Liver (tissue), 8 donors: ENCODE measurements at regions not wholly inside any gene's neighbourhood (a gene's known extent, or its start where the extent isn't known, plus 50 kb on each side); places are given as distances from the start of the nearest gene placed in this dataset.

Source experiments
- DNase-seq: peaks from one replicate; pipeline ENCODE4 v3.0.0-alpha.2; 2017; ENCODE audit warnings: low spot score
- H3K27ac ChIP-seq, 2 donors: one replicate each; pipeline ENCODE4 v1.7.0; 2013; ENCODE audit warnings: inconsistent platforms in 2 of 2, low read length in 2 of 2, control low read depth in 1 of 2, low read depth in 1 of 2, mild to moderate bottlenecking in 1 of 2
- H3K27me3 ChIP-seq, 4 donors: one replicate each; pipeline versions ENCODE4 v1.6.1 to v1.7.0; 2013; ENCODE audit warnings: low read length in 3 of 4, inconsistent platforms in 1 of 4, mild to moderate bottlenecking in 1 of 4, moderate library complexity in 1 of 4; ENCODE audit not compliant: control insufficient read depth in 4 of 4, insufficient read depth in 4 of 4
- H3K36me3 ChIP-seq, 4 donors: one replicate each; pipeline versions ENCODE4 v1.6.1 to v1.7.0; 2013; ENCODE audit warnings: low read length in 3 of 4, mild to moderate bottlenecking in 3 of 4, low read depth in 1 of 4, moderate library complexity in 1 of 4; ENCODE audit not compliant: control insufficient read depth in 4 of 4, insufficient read depth in 3 of 4
- H3K4me1 ChIP-seq, 4 donors: one replicate each; pipeline versions ENCODE4 v1.6.1 to v1.7.0; 2013; ENCODE audit warnings: low read length in 3 of 4, mild to moderate bottlenecking in 3 of 4, moderate library complexity in 1 of 4; ENCODE audit not compliant: control insufficient read depth in 4 of 4, insufficient read depth in 4 of 4
- H3K4me3 ChIP-seq, 3 donors: one replicate each; pipeline versions ENCODE4 v1.6.1 to v1.7.0; 2013; ENCODE audit warnings: low read length in 3 of 3, control low read depth in 1 of 3, low read depth in 1 of 3, mild to moderate bottlenecking in 1 of 3
- H3K9ac ChIP-seq, 2 donors: one replicate each; pipeline ENCODE4 v1.7.0; 2013; ENCODE audit warnings: low read length in 2 of 2, mild to moderate bottlenecking in 2 of 2, moderate library complexity in 2 of 2, control low read depth in 1 of 2, low read depth in 1 of 2
- H3K9me3 ChIP-seq, 4 donors: one replicate each; pipeline versions ENCODE4 v1.6.1 to v1.7.0; 2013; ENCODE audit warnings: low read length in 3 of 4; ENCODE audit not compliant: control insufficient read depth in 4 of 4
- ATF3 ChIP-seq: IDR thresholded peaks from 2 replicates; pipeline ENCODE4 v1.6.1; 2016; ENCODE audit warnings: antibody characterized with exemption
- EGR1 ChIP-seq, 2 donors: IDR thresholded peaks; 2 replicates each; pipeline ENCODE4 v1.6.1; 2016 to 2018; ENCODE audit warnings: antibody characterized with exemption in 2 of 2, low read depth in 2 of 2
- FOXA1 ChIP-seq: IDR thresholded peaks from 2 replicates; pipeline ENCODE4 v1.6.1; 2016; ENCODE audit warnings: antibody characterized with exemption
- FOXA2 ChIP-seq: IDR thresholded peaks from 2 replicates; pipeline ENCODE4 v1.6.1; 2016; ENCODE audit warnings: antibody characterized with exemption
- GABPA ChIP-seq, 2 donors: IDR thresholded peaks in 1 of 2; conservative IDR thresholded peaks in 1 of 2; 2 replicates each; pipeline ENCODE4 v1.6.1; 2016; ENCODE audit warnings: antibody characterized with exemption in 2 of 2, mild to moderate bottlenecking in 1 of 2, moderate library complexity in 1 of 2
- HNF4A ChIP-seq, 2 donors: conservative IDR thresholded peaks; 2 replicates each; pipeline ENCODE4 v1.6.1; 2016; ENCODE audit warnings: antibody characterized with exemption in 2 of 2, mild to moderate bottlenecking in 2 of 2
- HNF4G ChIP-seq: IDR thresholded peaks from 2 replicates; pipeline ENCODE4 v1.6.1; 2016; ENCODE audit warnings: antibody characterized with exemption
- JUND ChIP-seq, 2 donors: IDR thresholded peaks; 2 replicates each; pipeline ENCODE4 v1.6.1; 2016; ENCODE audit warnings: antibody characterized with exemption in 2 of 2
- MAX ChIP-seq: IDR thresholded peaks from 2 replicates; pipeline ENCODE4 v1.6.1; 2016; ENCODE audit warnings: antibody characterized with exemption
- NR2F2 ChIP-seq: IDR thresholded peaks from 2 replicates; pipeline ENCODE4 v1.6.1; 2016; ENCODE audit warnings: antibody characterized with exemption
- RAD21 ChIP-seq, 2 donors: IDR thresholded peaks; 2 replicates each; pipeline ENCODE4 v1.6.1; 2016; ENCODE audit warnings: antibody characterized with exemption in 2 of 2, mild to moderate bottlenecking in 2 of 2
- REST ChIP-seq: IDR thresholded peaks from 2 replicates; pipeline ENCODE4 v1.6.1; 2016; ENCODE audit warnings: antibody characterized with exemption, mild to moderate bottlenecking
- RXRA ChIP-seq, 2 donors: IDR thresholded peaks; 2 replicates each; pipeline ENCODE4 v1.6.1; 2017 to 2018; ENCODE audit warnings: antibody characterized with exemption in 2 of 2, mild to moderate bottlenecking in 1 of 2
- SP1 ChIP-seq: IDR thresholded peaks from 2 replicates; pipeline ENCODE4 v1.6.1; 2018; ENCODE audit warnings: antibody characterized with exemption, mild to moderate bottlenecking
- TAF1 ChIP-seq: conservative IDR thresholded peaks from 2 replicates; pipeline ENCODE4 v1.6.1; 2016; ENCODE audit warnings: antibody characterized with exemption, mild to moderate bottlenecking
- YY1 ChIP-seq: IDR thresholded peaks from 2 replicates; pipeline ENCODE4 v1.6.1; 2016; ENCODE audit warnings: antibody characterized with exemption, mild to moderate bottlenecking
- ZBTB33 ChIP-seq: IDR thresholded peaks from 2 replicates; pipeline ENCODE4 v1.6.1; 2016; ENCODE audit warnings: antibody characterized with exemption
- WGBS: extraction: QIAGEN DNeasy Blood & Tissue Kit; methylation state at CpG from one replicate; pipeline ENCODE4 v1.1.7; 2013; 5-methylcytosine and 5-hydroxymethylcytosine counted together
- TF ChIP-seq, protein P1 (sequence below): fragments of 150-350 bp; IDR thresholded peaks from 2 replicates; pipeline ENCODE4 v1.5.1; 2017; ENCODE audit warnings: improper control_type of control experiment, low read depth, low read length; ENCODE audit not compliant: missing input control
- donor health status: healthy.
- donor health status: healthy.
- donor health status: healthy.
- donor health status: healthy.
- donor health status: healthy.

DNA sequence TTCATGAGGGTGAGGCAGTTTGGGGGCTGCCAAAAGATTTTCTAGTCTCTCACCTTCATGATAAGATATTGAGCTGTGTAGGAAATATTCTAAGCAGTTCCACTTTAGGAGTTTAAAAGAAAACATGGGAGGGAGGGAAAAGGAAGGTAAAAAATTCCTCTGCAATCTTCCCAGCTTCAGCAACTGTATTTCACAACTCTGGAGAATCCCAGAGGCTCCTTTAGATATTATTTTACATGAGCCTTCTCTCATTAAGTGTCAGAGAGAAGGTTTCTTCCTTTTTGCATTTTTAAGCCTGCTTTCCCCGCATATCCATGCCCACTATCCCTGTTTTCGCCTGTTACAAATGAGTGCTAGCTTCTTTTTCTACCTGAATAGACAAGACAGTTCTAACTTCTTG is 289.4 kb downstream of the CHRM3 start (continued):
- no peak for TF ChIP-seq HNF4G

- Histone ChIP-seq H3K4me1 (no peaks in the 10 kb centered on the region), H3K36me3 (no peaks in the 10 kb centered on the region), H3K4me3 (no peak overlapping the region), H3K9me3 (no peaks in the 10 kb centered on the region), H3K9ac (no peak overlapping the region), H3K27ac (no peak overlapping the region), H3K27me3 (no peaks in the 10 kb centered on the region)
- WGBS = 50% methylated on average over 4 of the region's 4 CpGs
- TF ChIP-seq HNF4G = no peak
- no peak for TF ChIP-seq FOXA2
- no peak for TF ChIP-seq SP1
- TF ChIP-seq ZBTB33 = no peak
- TF ChIP-seq ATF3 = no peak
- no peak for TF ChIP-seq JUND (IDR thresholded peaks at IDR 0.05)
- no peak for TF ChIP-seq NR2F2
- TF ChIP-seq TAF1 = no peak
- no peak for TF ChIP-seq HNF4A (conservative IDR thresholded peaks at IDR 0.05)
- no peak for TF ChIP-seq GABPA (IDR thresholded peaks at IDR 0.05 in 1 of 2, conservative IDR thresholded peaks at IDR 0.05 in 1 of 2)
- no peak for DNase-seq
These were observed 290.3 kb downstream of the CHRM3 start for GRCh38 chr1:239676522-239677273.

DNA sequence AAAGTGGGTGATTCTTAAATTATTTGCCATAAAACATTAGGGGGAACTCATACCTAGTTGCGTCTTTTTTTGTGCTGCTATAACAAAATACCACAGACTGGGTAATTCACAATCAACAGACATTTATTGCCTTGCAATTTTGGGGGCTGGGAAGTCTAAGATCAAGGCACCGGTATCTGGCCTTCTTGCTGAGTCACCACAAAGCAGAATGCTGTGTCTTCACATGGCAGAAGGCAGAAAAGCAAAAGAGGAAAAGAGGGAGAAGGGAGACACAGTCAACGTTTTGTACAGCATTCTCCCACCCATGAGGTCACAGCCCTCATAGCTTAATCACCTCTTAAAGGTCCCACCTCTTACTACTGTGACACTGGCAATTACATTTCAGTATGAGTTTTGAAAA is 291.0 kb downstream of the CHRM3 start:
- H3K4me3 ChIP-seq = no peak overlapping the region
- no peaks in the 10 kb centered on the region for H3K27me3 ChIP-seq
- H3K9ac ChIP-seq = no peak overlapping the region
- H3K4me1 ChIP-seq = no peaks in the 10 kb centered on the region
- DNase-seq = no peak
- 46% methylated on average over 3 of the region's 3 CpGs for WGBS
- H3K36me3 ChIP-seq = no peaks in the 10 kb centered on the region
- TF ChIP-seq NR2F2 = no peak
- no peak for TF ChIP-seq EGR1 (IDR thresholded peaks at IDR 0.05; ENCODE audit: low read depth in 2 of 2)
- no peak for TF ChIP-seq ATF3
- no peak for TF ChIP-seq MAX
- no peak for TF ChIP-seq YY1
- no peak for TF ChIP-seq FOXA1
- TF ChIP-seq ZBTB33 = no peak
- TF ChIP-seq TAF1 = no peak
- TF ChIP-seq GABPA (IDR thresholded peaks at IDR 0.05 in 1 of 2, conservative IDR thresholded peaks at IDR 0.05 in 1 of 2) = no peak
- TF ChIP-seq, protein P1, sequence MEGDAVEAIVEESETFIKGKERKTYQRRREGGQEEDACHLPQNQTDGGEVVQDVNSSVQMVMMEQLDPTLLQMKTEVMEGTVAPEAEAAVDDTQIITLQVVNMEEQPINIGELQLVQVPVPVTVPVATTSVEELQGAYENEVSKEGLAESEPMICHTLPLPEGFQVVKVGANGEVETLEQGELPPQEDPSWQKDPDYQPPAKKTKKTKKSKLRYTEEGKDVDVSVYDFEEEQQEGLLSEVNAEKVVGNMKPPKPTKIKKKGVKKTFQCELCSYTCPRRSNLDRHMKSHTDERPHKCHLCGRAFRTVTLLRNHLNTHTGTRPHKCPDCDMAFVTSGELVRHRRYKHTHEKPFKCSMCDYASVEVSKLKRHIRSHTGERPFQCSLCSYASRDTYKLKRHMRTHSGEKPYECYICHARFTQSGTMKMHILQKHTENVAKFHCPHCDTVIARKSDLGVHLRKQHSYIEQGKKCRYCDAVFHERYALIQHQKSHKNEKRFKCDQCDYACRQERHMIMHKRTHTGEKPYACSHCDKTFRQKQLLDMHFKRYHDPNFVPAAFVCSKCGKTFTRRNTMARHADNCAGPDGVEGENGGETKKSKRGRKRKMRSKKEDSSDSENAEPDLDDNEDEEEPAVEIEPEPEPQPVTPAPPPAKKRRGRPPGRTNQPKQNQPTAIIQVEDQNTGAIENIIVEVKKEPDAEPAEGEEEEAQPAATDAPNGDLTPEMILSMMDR = no peak
- TF ChIP-seq SP1 = no peak
- TF ChIP-seq FOXA2 = no peak
- no peak for TF ChIP-seq RXRA (IDR thresholded peaks at IDR 0.05)
- TF ChIP-seq REST = no peak
- TF ChIP-seq RAD21 (IDR thresholded peaks at IDR 0.05) = no peak
- TF ChIP-seq JUND (IDR thresholded peaks at IDR 0.05) = no peak
- no peak overlapping the region for H3K27ac ChIP-seq
- H3K9me3 ChIP-seq = no peaks in the 10 kb centered on the region
